ENCODE measurements at regions not wholly inside any gene's neighbourhood (a gene's known extent, or its start where the extent isn't known, plus 50 kb on each side); places are given as distances from the start of the nearest gene placed in this dataset.
A peak's percentile ranks its signal among the peaks of the same experiment; 100 is the strongest.
"Not testable (repeated sequence)": the region's sequence is repeated elsewhere in the genome, so short reads cannot be mapped to it uniquely, and the experiment has no call there.

- TF ChIP-seq ATF2 (IDR thresholded peaks at IDR 0.05; ENCODE audit: low read length): no peak
- no peak for TF ChIP-seq MEF2B (IDR thresholded peaks at IDR 0.05; ENCODE audit: partially characterized antibody, poor library complexity, severe bottlenecking)
- no peak for TF ChIP-seq SMARCA5 (IDR thresholded peaks at IDR 0.05)
These were observed 106.4 kb upstream of the FAM241A start (continued) for GRCh38 chr4:112038861-112039260.

GRCh38 chr4:112049119-112049518, 96.1 kb upstream of the FAM241A start:
- CTCF ChIA-PET: interaction anchor here (1.6 kb wide), 1 partner anchor 18 kb away, joined by 4 read pairs; no protein-coding TSS in a partner anchor
- H3K4me1 ChIP-seq (ENCODE audit: control insufficient read depth, insufficient read depth, low read length); BruUV-seq (replicated peaks); H3K27ac ChIP-seq (ENCODE audit: control insufficient read depth, insufficient read depth); H3K27me3 ChIP-seq (replicated peaks in 1 of 2; ENCODE audit: control insufficient read depth in 2 of 2, insufficient read depth in 2 of 2, low read length in 1 of 2); DNase-seq (ENCODE audit: low read depth, low spot score); FAIRE-seq; H3K9me3 ChIP-seq (replicated peaks; ENCODE audit: control insufficient read depth, insufficient read depth, low read length); H3K4me2 ChIP-seq (ENCODE audit: control insufficient read depth, insufficient read depth); POLR2A ChIA-PET; H2AFZ ChIP-seq (ENCODE audit: control insufficient read depth, low read depth, low read length); H4K20me1 ChIP-seq (ENCODE audit: control insufficient read depth, insufficient read depth); H3K9ac ChIP-seq (ENCODE audit: control insufficient read depth, insufficient read depth, low read length); H3K79me2 ChIP-seq (ENCODE audit: control insufficient read depth, insufficient read depth, low read length); intact Hi-C loops (cut with micrococcal nuclease; ENCODE audit: unreplicated experiment); RAD21 ChIA-PET (ENCODE audit: unreplicated experiment); H3K36me3 ChIP-seq (ENCODE audit: control insufficient read depth in 2 of 2, insufficient read depth in 2 of 2, low read length in 1 of 2); H3K4me3 ChIP-seq: not testable (repeated sequence)
- TF ChIP-seq BHLHE40 (IDR thresholded peaks at IDR 0.05; ENCODE audit: borderline replicate concordance in 1 of 2, low read depth in 2 of 2, low read length in 1 of 2): peak in 1 of 2 experiments; percentile 64; a peak in 1 of 4 replicates
- TF ChIP-seq ATF7 (IDR thresholded peaks at IDR 0.05; ENCODE audit: low read depth): peak; percentile 57
- peak; percentile 56; the same call in 1 of the 2 replicates for TF ChIP-seq BMI1 (IDR thresholded peaks at IDR 0.05; ENCODE audit: borderline replicate concordance)
- peak in 1 of 2 experiments; percentile 57; a peak in 1 of 4 replicates for TF ChIP-seq EP300 (IDR thresholded peaks at IDR 0.05; ENCODE audit: borderline replicate concordance in 1 of 2, control insufficient read depth in 1 of 2, low read depth in 2 of 2, low read length in 2 of 2)
- peak; percentile 48; the same call in 1 of the 2 replicates for TF ChIP-seq JUNB (IDR thresholded peaks at IDR 0.05)
- peak; percentile 65; the same call in 1 of the 2 replicates for TF ChIP-seq ZNF384 (IDR thresholded peaks at IDR 0.05; ENCODE audit: borderline replicate concordance, low read depth, low read length)
- peak; percentile 50; the same call in 1 of the 2 replicates for TF ChIP-seq ZNF24 (IDR thresholded peaks at IDR 0.05)
- peak; percentile 75; the same call in 1 of the 2 replicates for TF ChIP-seq SPI1 (IDR thresholded peaks at IDR 0.05; ENCODE audit: borderline replicate concordance, insufficient read depth, low read depth, low read length)
- peak; percentile 55 to 67; a peak in 3 of 4 replicates for TF ChIP-seq IKZF2 (IDR thresholded peaks at IDR 0.05)
- TF ChIP-seq MTA2 (IDR thresholded peaks at IDR 0.05; ENCODE audit: low read depth): peak; percentile 89
- peak; percentile 40; the same call in 1 of the 2 replicates for TF ChIP-seq NBN (IDR thresholded peaks at IDR 0.05)
- peak; percentile 24; the same call in 1 of the 2 replicates for TF ChIP-seq BACH1 (IDR thresholded peaks at IDR 0.05; ENCODE audit: borderline replicate concordance)
- TF ChIP-seq RELB (IDR thresholded peaks at IDR 0.05; ENCODE audit: low read depth): 0 out of 2 replicates have a peak, but pooled peaks have one; percentile 28
- peak; percentile 36; the same call in 1 of the 2 replicates for TF ChIP-seq BCL11A (IDR thresholded peaks at IDR 0.05; ENCODE audit: low read depth, low read length)
- TF ChIP-seq IKZF1 (conservative IDR thresholded peaks at IDR 0.05): peak; percentile 30; the same call in 1 of the 2 replicates
- TF ChIP-seq IRF4 (IDR thresholded peaks at IDR 0.05; ENCODE audit: low read depth, low read length): peak; percentile 50; the same call in 1 of the 2 replicates
- peak; percentile 39; the same call in 1 of the 2 replicates for TF ChIP-seq NFYB (IDR thresholded peaks at IDR 0.05; ENCODE audit: insufficient read depth, low read depth, low read length)
- peak; percentile 66 for TF ChIP-seq DPF2 (IDR thresholded peaks at IDR 0.05)
- SMC1A ChIA-PET (ENCODE audit: uncharacterized antibody, unreplicated experiment): interaction anchor here (1.2 to 2.2 kb wide), 2 partner anchors 20 to 104 kb away, joined by 3 to 6 read pairs; no protein-coding TSS in a partner anchor
- 69% methylated on average over 3 of the region's 3 CpGs for WGBS (ENCODE audit: insufficient coverage, insufficient replicate concordance, low lambda C conversion rate, missing lambda C conversion rate)
- in situ Hi-C loops (cut with MboI): loop anchor here (25.0 kb wide), 2 partner anchors 1187 to 1412 kb away; no protein-coding TSS in a partner anchor
- ATAC-seq: peak; percentile 98
